Activated CD4-positive, alpha-beta T cell treated with anti-CD3 and anti-CD28 coated beads, Interleukin-2, amount 50 U/mL, for 1 hour (primary cell): ENCODE measurements at regions not wholly inside any gene's neighbourhood (a gene's known extent, or its start where the extent isn't known, plus 50 kb on each side); places are given as distances from the start of the nearest gene placed in this dataset.
"Not testable (repeated sequence)": the region's sequence is repeated elsewhere in the genome, so short reads cannot be mapped to it uniquely, and the experiment has no call there.

Source experiments
- DNase-seq: peaks from one replicate; pipeline ENCODE4 v3.0.0-alpha.2; 2020

GRCh38 chrX:13378562-13379518, 59.0 kb upstream of the ATXN3L start:
- DNase-seq: not testable (repeated sequence)

GRCh38 chrX:13377550-13377934, 57.7 kb upstream of the ATXN3L start:
- no peak for DNase-seq

- no peak for DNase-seq
These were observed 57.1 kb upstream of the ATXN3L start for GRCh38 chrX:13376857-13377549.

GRCh38 chrX:13375596-13375995, 55.7 kb upstream of the ATXN3L start:
- not testable (repeated sequence) for DNase-seq

- no peak for DNase-seq
These were observed 54.5 kb upstream of the ATXN3L start for GRCh38 chrX:13374364-13374763.

- DNase-seq: no peak
These were observed 53.8 kb upstream of the ATXN3L start for GRCh38 chrX:13373431-13374187.

GRCh38 chrX:13373027-13373426, 53.2 kb upstream of the ATXN3L start:
- DNase-seq: no peak

- no peak for DNase-seq
These were observed 52.5 kb upstream of the ATXN3L start for GRCh38 chrX:13372203-13372980.

GRCh38 chrX:13371186-13371585, 51.3 kb upstream of the ATXN3L start:
- no peak for DNase-seq

GRCh38 chrX:13370713-13371112, 50.9 kb upstream of the ATXN3L start:
- DNase-seq: no peak
